ENCODE measurements at regions not wholly inside any gene's neighbourhood (a gene's known extent, or its start where the extent isn't known, plus 50 kb on each side); places are given as distances from the start of the nearest gene placed in this dataset.

GRCh38 chr7:65233409-65234034, 140.1 kb upstream of the ZNF92 start:
- intact Hi-C loops (cut with DNase I; ENCODE audit: low total_unique reads) = no loop called here
- TF ChIP-seq CTCF (IDR thresholded peaks at IDR 0.05) = no peak
- no peak for TF ChIP-seq POLR2A (IDR thresholded peaks at IDR 0.05)
- 56 to 77% methylated on average over 2 of the region's 2 CpGs for WGBS, 2 donors
- no peak overlapping the region for H3K4me3 ChIP-seq (ENCODE audit: low read depth, poor library complexity, severe bottlenecking)
- no peak for DNase-seq (ENCODE audit: low spot score in 2 of 2)

GRCh38 chr7:65230231-65230630, 143.4 kb upstream of the ZNF92 start:
- TF ChIP-seq POLR2A (IDR thresholded peaks at IDR 0.05) (no peak), CTCF (IDR thresholded peaks at IDR 0.05) (no peak)
- intact Hi-C loops (cut with DNase I; ENCODE audit: low total_unique reads) = no loop called here
- H3K4me3 ChIP-seq (ENCODE audit: low read depth, poor library complexity, severe bottlenecking) = no peak overlapping the region
- WGBS, 2 donors = 88 to 89% methylated on average over 1 of the region's 1 CpG
- no peak for DNase-seq (ENCODE audit: low spot score in 2 of 2)

GRCh38 chr7:65225422-65226006, 148.1 kb upstream of the ZNF92 start:
- TF ChIP-seq POLR2A (IDR thresholded peaks at IDR 0.05) = no peak
- no peak for TF ChIP-seq CTCF (IDR thresholded peaks at IDR 0.05)
- no peak overlapping the region for H3K4me3 ChIP-seq (ENCODE audit: low read depth, poor library complexity, severe bottlenecking)
- intact Hi-C loops (cut with DNase I; ENCODE audit: low total_unique reads) = no loop called here
- WGBS, 2 donors = 93 to 96% methylated on average over 6 of the region's 6 CpGs
- DNase-seq (ENCODE audit: low spot score in 2 of 2) = no peak

GRCh38 chr7:65222655-65223054, 151.0 kb upstream of the ZNF92 start:
- 87 to 90% methylated on average over 4 of the region's 4 CpGs for WGBS, 2 donors
- intact Hi-C loops (cut with DNase I; ENCODE audit: low total_unique reads) = no loop called here
- H3K4me3 ChIP-seq (ENCODE audit: low read depth, poor library complexity, severe bottlenecking) = no peak overlapping the region
- DNase-seq (ENCODE audit: low spot score in 2 of 2) = no peak
- TF ChIP-seq POLR2A (IDR thresholded peaks at IDR 0.05) (no peak), CTCF (IDR thresholded peaks at IDR 0.05) (no peak)

GRCh38 chr7:65221683-65222082, 152.0 kb upstream of the ZNF92 start:
- no peak for TF ChIP-seq POLR2A (IDR thresholded peaks at IDR 0.05)
- TF ChIP-seq CTCF (IDR thresholded peaks at IDR 0.05) = no peak
- H3K4me3 ChIP-seq (ENCODE audit: low read depth, poor library complexity, severe bottlenecking) = no peak overlapping the region
- intact Hi-C loops (cut with DNase I; ENCODE audit: low total_unique reads) = no loop called here
- DNase-seq (ENCODE audit: low spot score in 2 of 2) = no peak
- 93 to 94% methylated on average over 3 of the region's 3 CpGs for WGBS, 2 donors

GRCh38 chr7:65219623-65220022, 154.0 kb upstream of the ZNF92 start:
- TF ChIP-seq CTCF (IDR thresholded peaks at IDR 0.05) (no peak), POLR2A (IDR thresholded peaks at IDR 0.05) (no peak)
- H3K4me3 ChIP-seq (ENCODE audit: low read depth, poor library complexity, severe bottlenecking) = no peak overlapping the region
- DNase-seq (ENCODE audit: low spot score in 2 of 2) = no peak
- intact Hi-C loops (cut with DNase I; ENCODE audit: low total_unique reads) = no loop called here

Data from lower leg skin (tissue), 4 donors.